Astrocyte of the cerebellum (primary cell): ENCODE measurements at regions not wholly inside any gene's neighbourhood (a gene's known extent, or its start where the extent isn't known, plus 50 kb on each side); places are given as distances from the start of the nearest gene placed in this dataset.

ENCODE experiments used
- DNase-seq: peaks from one replicate; pipeline ENCODE4 v3.0.0-alpha.2; 2011; ENCODE audit warnings: low read depth
- H3K4me3 ChIP-seq: 2 replicates; pipeline ENCODE4 v1.5.1; 2011; ENCODE audit warnings: mild to moderate bottlenecking, low read depth, low read length, moderate library complexity
- in situ Hi-C: cut with HindIII; loops from 2 replicates; pipeline ENCODE4 v1.10.0; 2017; ENCODE audit warnings: low sequenced_read_pairs
- TF ChIP-seq, protein P1 (sequence below): IDR thresholded peaks from 2 replicates; pipeline ENCODE4 v1.5.1; 2012; ENCODE audit warnings: low read length, low read depth, moderate library complexity, mild to moderate bottlenecking; ENCODE audit errors: missing control alignments

DNA sequence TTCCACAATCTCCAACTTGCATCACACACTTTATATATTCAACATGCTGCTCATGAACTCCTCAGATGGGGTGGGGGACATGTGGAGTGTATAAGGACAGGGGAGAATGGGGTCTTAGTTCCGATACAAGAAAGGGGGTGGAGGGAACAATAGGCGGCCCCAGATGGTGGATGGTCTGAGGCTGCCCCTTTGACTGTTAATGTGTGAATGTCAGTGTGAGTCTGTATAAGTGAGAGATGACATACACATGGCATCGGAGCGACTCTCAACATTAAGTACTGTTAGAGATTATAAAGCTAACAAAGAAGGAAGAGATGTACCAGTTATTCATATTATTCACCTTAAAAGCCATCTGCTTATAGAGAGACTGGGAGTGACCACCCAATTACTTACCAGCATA is 193.1 kb downstream of the AXIN2 start:
- no peak overlapping the region for H3K4me3 ChIP-seq
- TF ChIP-seq, protein P1, sequence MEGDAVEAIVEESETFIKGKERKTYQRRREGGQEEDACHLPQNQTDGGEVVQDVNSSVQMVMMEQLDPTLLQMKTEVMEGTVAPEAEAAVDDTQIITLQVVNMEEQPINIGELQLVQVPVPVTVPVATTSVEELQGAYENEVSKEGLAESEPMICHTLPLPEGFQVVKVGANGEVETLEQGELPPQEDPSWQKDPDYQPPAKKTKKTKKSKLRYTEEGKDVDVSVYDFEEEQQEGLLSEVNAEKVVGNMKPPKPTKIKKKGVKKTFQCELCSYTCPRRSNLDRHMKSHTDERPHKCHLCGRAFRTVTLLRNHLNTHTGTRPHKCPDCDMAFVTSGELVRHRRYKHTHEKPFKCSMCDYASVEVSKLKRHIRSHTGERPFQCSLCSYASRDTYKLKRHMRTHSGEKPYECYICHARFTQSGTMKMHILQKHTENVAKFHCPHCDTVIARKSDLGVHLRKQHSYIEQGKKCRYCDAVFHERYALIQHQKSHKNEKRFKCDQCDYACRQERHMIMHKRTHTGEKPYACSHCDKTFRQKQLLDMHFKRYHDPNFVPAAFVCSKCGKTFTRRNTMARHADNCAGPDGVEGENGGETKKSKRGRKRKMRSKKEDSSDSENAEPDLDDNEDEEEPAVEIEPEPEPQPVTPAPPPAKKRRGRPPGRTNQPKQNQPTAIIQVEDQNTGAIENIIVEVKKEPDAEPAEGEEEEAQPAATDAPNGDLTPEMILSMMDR: no peak
- in situ Hi-C loops: no loop called here
- no peak for DNase-seq

DNA sequence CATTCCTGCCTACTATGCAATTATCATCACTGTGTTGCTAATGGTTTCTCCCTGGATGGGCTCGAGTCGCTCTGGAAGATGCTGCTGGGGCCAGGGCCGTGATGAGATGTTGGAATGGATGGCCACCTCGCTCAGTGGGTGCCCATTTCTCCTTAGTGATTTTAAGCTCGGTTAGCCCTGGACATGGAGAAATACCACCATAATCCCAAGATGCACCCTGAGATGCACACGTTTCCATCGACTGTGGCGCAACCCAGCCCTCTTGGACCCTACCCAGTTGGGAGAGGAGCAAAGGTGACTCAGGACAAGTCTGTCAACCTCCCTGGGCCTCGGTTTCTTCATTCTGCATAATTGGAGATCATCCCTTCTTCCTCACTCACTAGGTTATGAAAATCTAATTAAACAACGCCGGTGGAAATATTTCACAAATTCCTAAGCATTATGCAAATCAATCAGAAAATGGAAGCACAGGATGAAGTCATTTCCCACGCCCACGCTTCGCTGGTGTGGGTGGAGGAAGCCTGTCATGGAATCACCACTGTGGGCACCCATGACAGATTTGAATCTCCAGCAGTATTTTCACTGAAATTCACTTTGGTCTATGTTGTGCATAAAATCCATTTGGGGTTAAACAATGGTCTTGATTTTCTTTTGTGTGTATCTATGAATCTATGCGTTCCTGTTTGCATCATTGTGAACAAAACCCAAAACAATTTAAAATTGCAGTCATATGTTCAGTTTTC is 195.2 kb downstream of the AXIN2 start:
- no peak overlapping the region for H3K4me3 ChIP-seq
- in situ Hi-C loops: no loop called here
- TF ChIP-seq, protein P1: no peak
- DNase-seq: no peak

DNA sequence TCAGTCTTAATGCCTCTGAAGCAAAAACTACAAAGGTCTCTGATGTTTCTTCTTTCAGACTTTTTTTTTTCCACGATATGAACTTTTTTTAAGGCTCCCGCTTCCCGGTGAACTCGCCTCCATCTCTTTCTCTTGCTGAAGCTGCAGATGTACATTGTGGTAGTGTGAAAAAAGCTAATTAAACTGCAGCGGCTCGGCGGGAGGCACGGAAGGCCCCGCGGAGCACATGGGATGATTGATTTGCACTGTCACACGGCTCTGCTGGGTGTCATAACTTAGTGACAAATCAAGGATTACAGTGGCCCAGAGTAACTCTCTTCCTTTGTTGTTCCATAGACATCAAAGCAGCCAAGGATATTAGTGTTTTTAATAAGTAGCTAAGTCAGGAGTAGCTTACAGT is 196.3 kb downstream of the AXIN2 start:
- in situ Hi-C loops: no loop called here
- TF ChIP-seq, protein P1: no peak
- DNase-seq: no peak
- no peak overlapping the region for H3K4me3 ChIP-seq

DNA sequence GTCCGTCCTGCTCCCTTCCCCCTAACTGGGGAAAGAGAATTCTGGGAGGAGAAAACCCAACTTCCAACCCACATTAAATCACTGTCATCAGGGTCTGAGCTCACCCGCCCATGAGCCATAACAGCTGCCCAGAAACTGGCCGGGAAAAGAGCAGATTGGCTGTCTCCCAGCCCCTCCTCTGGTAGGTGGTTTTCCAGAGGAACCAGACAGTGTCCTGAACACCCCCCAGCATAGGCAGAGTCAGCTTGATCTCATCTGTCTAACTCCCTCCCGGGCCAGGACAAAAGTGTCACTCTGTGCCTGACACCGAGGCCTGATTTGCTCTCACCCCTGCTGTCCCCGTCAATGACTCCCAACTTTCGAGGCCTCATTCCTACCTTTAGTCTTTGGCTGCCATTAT is 197.0 kb downstream of the AXIN2 start:
- TF ChIP-seq, protein P1: no peak
- in situ Hi-C loops: no loop called here
- H3K4me3 ChIP-seq: no peak overlapping the region
- DNase-seq: no peak

DNA sequence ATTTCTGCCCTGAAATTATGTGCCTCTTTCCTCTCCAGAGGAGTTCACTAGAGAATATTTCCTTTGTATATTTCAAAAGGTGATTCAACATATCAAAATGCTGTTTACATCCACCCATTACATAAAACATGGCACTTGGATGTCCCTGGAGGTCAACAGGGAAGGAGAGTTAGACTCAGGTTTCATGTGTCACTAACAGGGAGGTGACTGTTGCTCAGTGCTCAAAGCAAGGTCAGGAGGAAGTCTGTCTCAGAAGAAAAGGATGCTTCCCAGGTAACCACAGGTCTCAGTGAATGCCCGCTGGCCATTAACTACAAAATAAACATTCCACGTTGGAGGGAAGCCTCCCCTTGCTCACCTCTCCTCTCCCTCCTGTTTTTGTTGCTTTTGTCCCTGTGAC is 198.6 kb downstream of the AXIN2 start:
- DNase-seq: no peak
- in situ Hi-C loops: no loop called here
- no peak overlapping the region for H3K4me3 ChIP-seq
- TF ChIP-seq, protein P1: no peak

DNA sequence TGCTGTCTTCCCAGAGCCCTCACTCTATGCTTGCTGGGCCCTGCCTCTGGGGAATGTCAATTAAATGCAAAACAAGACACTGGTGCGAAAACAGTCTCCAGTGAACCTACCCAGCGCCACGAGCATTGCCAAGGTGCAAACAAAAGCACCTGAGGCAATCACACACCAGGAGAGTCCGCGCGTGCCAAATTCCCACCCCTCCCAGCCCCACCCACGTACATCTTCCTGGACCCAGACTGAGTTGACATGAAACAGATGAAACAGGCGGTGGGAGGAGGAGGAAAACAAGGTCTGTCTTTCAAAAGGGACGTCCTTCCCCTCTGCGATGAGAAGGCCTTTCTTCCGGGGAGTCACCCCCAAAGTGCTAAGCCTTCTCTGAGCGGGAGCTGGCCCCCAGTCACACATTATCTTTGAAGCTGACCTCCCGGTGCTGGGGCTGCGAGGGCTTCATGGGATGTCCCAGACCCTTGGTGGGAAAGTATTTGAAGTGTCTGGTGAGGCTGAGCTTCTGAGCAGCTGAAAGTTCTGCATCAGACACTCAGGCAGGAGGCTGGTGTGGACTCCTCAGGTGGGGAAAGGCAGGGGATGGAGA is 200.4 kb downstream of the AXIN2 start:
- in situ Hi-C loops: no loop called here
- no peak overlapping the region for H3K4me3 ChIP-seq
- TF ChIP-seq, protein P1: no peak
- DNase-seq: no peak
